ENCODE measurements at regions not wholly inside any gene's neighbourhood (a gene's known extent, or its start where the extent isn't known, plus 50 kb on each side); places are given as distances from the start of the nearest gene placed in this dataset.

DNA sequence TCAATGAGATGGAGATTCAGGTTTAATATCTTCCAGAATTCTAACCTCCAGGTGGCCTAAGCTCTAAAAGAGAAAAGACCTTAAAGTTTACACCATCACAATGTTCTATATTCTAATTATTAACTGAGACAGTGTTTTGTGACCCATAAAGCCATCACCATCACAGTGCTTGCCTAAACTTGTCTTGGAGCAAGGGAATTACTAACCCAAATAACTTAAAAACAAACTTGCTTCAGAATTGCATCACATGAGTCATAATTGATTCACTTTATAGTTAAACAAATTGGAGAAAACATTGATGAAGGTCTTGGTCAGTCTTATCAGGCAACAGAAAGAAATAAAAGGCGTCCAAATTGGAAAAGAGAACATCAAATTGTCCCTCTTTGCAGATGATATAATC, 54.5 kb upstream of the ALG10 start:
- no peak for TF ChIP-seq ZC3H10 (CRISPR knock-in tag; IDR thresholded peaks at IDR 0.05)
- no peak for TF ChIP-seq ZFP3 (CRISPR knock-in tag; IDR thresholded peaks at IDR 0.05)
- no peak for TF ChIP-seq TCF4 (CRISPR knock-in tag; IDR thresholded peaks at IDR 0.05; ENCODE audit: borderline replicate concordance)
- no peak for TF ChIP-seq CSDC2 (CRISPR knock-in tag; IDR thresholded peaks at IDR 0.05)
- TF ChIP-seq ZNF8 (CRISPR knock-in tag; IDR thresholded peaks at IDR 0.05) = no peak
- no peak for TF ChIP-seq POU6F1 (CRISPR knock-in tag; IDR thresholded peaks at IDR 0.05; ENCODE audit: borderline replicate concordance, low read depth)
- no peak for TF ChIP-seq PATZ1 (CRISPR knock-in tag; IDR thresholded peaks at IDR 0.05; ENCODE audit: borderline replicate concordance)
- no peak for TF ChIP-seq TOX (CRISPR knock-in tag; IDR thresholded peaks at IDR 0.05; ENCODE audit: borderline replicate concordance)
- no peak for TF ChIP-seq ZNF565 (CRISPR knock-in tag; conservative IDR thresholded peaks at IDR 0.05; ENCODE audit: low read depth)
- TF ChIP-seq ZNF70 (CRISPR knock-in tag; IDR thresholded peaks at IDR 0.05) = no peak
- no peak for ATAC-seq
